CD14-positive monocyte (primary cell): ENCODE measurements at regions not wholly inside any gene's neighbourhood (a gene's known extent, or its start where the extent isn't known, plus 50 kb on each side); places are given as distances from the start of the nearest gene placed in this dataset.

Experiments
- DNase-seq, 3 donors: peaks; one replicate each; pipeline ENCODE4 v3.0.0-alpha.2; 2011 to 2022
- H2AFZ ChIP-seq: 2 replicates; pipeline ENCODE4 v1.6.0; 2012; ENCODE audit warnings: mild to moderate bottlenecking, low read depth, low read length, inconsistent platforms; ENCODE audit not compliant: insufficient read depth, poor library complexity, severe bottlenecking
- H3K27ac ChIP-seq, 2 donors: 1 replicate in 1 of 2; 2 replicates in 1 of 2; pipeline ENCODE4 v1.5.1; 2012 to 2013; ENCODE audit warnings: low read length in 2 of 2, control low read depth in 1 of 2, inconsistent platforms in 1 of 2, low read depth in 1 of 2, mild to moderate bottlenecking in 1 of 2
- H3K27me3 ChIP-seq, 2 donors: one replicate each; pipeline versions ENCODE4 v1.6.0 to v1.6.1; 2011 to 2013; ENCODE audit warnings: low read length in 2 of 2; ENCODE audit not compliant: control insufficient read depth in 2 of 2, insufficient read depth in 2 of 2
- H3K36me3 ChIP-seq, 2 donors: replicated peaks in 1 of 2; 1 replicate in 1 of 2; 2 replicates in 1 of 2; pipeline versions ENCODE4 v1.5.1 to v1.6.1; 2012 to 2013; ENCODE audit warnings: low read length in 2 of 2, control low read depth in 1 of 2, inconsistent platforms in 1 of 2, mild to moderate bottlenecking in 1 of 2; ENCODE audit not compliant: insufficient read depth in 2 of 2, control insufficient read depth in 1 of 2
- H3K4me1 ChIP-seq, 2 donors: 1 replicate in 1 of 2; 2 replicates in 1 of 2; pipeline versions ENCODE4 v1.5.1 to v1.6.1; 2012 to 2013; ENCODE audit warnings: low read length in 2 of 2, control low read depth in 1 of 2, inconsistent platforms in 1 of 2, mild to moderate bottlenecking in 1 of 2, moderate library complexity in 1 of 2; ENCODE audit not compliant: insufficient read depth in 2 of 2, control insufficient read depth in 1 of 2
- H3K4me2 ChIP-seq: replicated peaks from 2 replicates; pipeline ENCODE3; 2012; ENCODE audit warnings: low read length, moderate library complexity, mild to moderate bottlenecking; ENCODE audit not compliant: poor library complexity, severe bottlenecking; ENCODE audit errors: extremely low read depth
- H3K4me3 ChIP-seq, 3 experiments: fragments of 200-600 bp in 1 of 3; sonication (generic) in 1 of 3; replicated peaks in 1 of 3; 1 replicate in 2 of 3; 2 replicates in 1 of 3; pipeline ENCODE4 v1.5.1; 2011 to 2013; ENCODE audit warnings: low read length in 3 of 3, mild to moderate bottlenecking in 3 of 3, control low read depth in 2 of 3, low read depth in 2 of 3, inconsistent platforms in 1 of 3, moderate library complexity in 1 of 3
- H3K79me2 ChIP-seq: 2 replicates; pipeline ENCODE4 v1.6.0; 2012; ENCODE audit warnings: mild to moderate bottlenecking, control low read depth, inconsistent platforms, low read length, moderate library complexity; ENCODE audit not compliant: insufficient read depth
- H3K9ac ChIP-seq: 2 replicates; pipeline ENCODE4 v1.6.0; 2017; ENCODE audit warnings: low read length, mild to moderate bottlenecking; ENCODE audit not compliant: insufficient read depth, poor library complexity, severe bottlenecking
- H3K9me3 ChIP-seq, 2 donors: replicated peaks in 1 of 2; 1 replicate in 1 of 2; 2 replicates in 1 of 2; pipeline versions ENCODE4 v1.5.1 to v1.6.1; 2012 to 2013; ENCODE audit warnings: low read length in 2 of 2, control low read depth in 1 of 2; ENCODE audit not compliant: control insufficient read depth in 1 of 2, insufficient read depth in 1 of 2
- H4K20me1 ChIP-seq: 2 replicates; pipeline ENCODE4 v1.6.0; 2012; ENCODE audit warnings: mild to moderate bottlenecking, low read length, control low read depth, moderate library complexity; ENCODE audit not compliant: insufficient read depth
- H3K27ac Mint-ChIP-seq, 7 donors: one replicate each; pipeline ENCODE4 v1.8.0; 2020; ENCODE audit warnings: mild to moderate bottlenecking in 7 of 7, mixed read lengths in 7 of 7, moderate library complexity in 6 of 7, inconsistent platforms in 2 of 7
- H3K27me3 Mint-ChIP-seq, 3 donors: one replicate each; pipeline ENCODE4 v1.8.0; 2021 to 2022; ENCODE audit warnings: low read depth in 3 of 3, mild to moderate bottlenecking in 3 of 3, mixed read lengths in 3 of 3, moderate library complexity in 3 of 3, inconsistent platforms in 1 of 3
- H3K36me3 Mint-ChIP-seq, 2 donors: one replicate each; pipeline ENCODE4 v1.8.0; 2020; ENCODE audit warnings: mixed read lengths in 2 of 2, inconsistent platforms in 1 of 2, mild to moderate bottlenecking in 1 of 2
- H3K4me1 Mint-ChIP-seq: one replicate; pipeline ENCODE4 v1.8.0; 2020; ENCODE audit warnings: mild to moderate bottlenecking, mixed read lengths
- H3K4me3 Mint-ChIP-seq, 2 donors: one replicate each; pipeline ENCODE4 v1.8.0; 2020; ENCODE audit warnings: mild to moderate bottlenecking in 2 of 2, mixed read lengths in 2 of 2, moderate library complexity in 1 of 2
- H3K9me3 Mint-ChIP-seq, 7 donors: one replicate each; pipeline ENCODE4 v1.8.0; 2020 to 2022; ENCODE audit warnings: mixed read lengths in 7 of 7, mild to moderate bottlenecking in 6 of 7, moderate library complexity in 6 of 7, inconsistent platforms in 2 of 7
- WGBS: methylation state at CpG from one replicate; pipeline ENCODE4 v1.1.5; 2013; ENCODE audit warnings: missing lambda C conversion rate; ENCODE audit not compliant: insufficient coverage; 5-methylcytosine and 5-hydroxymethylcytosine counted together
- intact Hi-C, 2 donors: fragments of 100-400 bp; cut with micrococcal nuclease; formaldehyde crosslinking; loops; one replicate each; pipeline versions ENCODE4 v1.15.0 to v1.15.1; 2023
- TF ChIP-seq, protein P1 (sequence below): fragments of 200-600 bp; IDR thresholded peaks from one replicate; pipeline ENCODE4 v1.8.0; 2022; ENCODE audit warnings: antibody characterized with exemption, mild to moderate bottlenecking

- Histone ChIP-seq H3K27me3 (no peaks in the 10 kb centered on the region), H3K79me2 (no peaks in the 10 kb centered on the region), H3K4me3 (no peak overlapping the region), H3K4me1 (no peaks in the 10 kb centered on the region), H3K4me2 (no peak overlapping the region), H2AFZ (no peak overlapping the region), H3K36me3 (no peaks in the 10 kb centered on the region), H3K9me3 (no peaks in the 10 kb centered on the region), H3K9ac (no peak overlapping the region), H3K27ac (no peak overlapping the region), H4K20me1 (no peaks in the 10 kb centered on the region)
- 82% methylated on average over 5 of the region's 7 CpGs for WGBS
- no peaks in the 10 kb centered on the region for H3K36me3 Mint-ChIP-seq
- peaks cover 0 to 4% (median 0%) of the 10 kb centered on the region in 7 donors for H3K9me3 Mint-ChIP-seq
- H3K4me1 Mint-ChIP-seq = no peaks in the 10 kb centered on the region
- TF ChIP-seq, protein P1, sequence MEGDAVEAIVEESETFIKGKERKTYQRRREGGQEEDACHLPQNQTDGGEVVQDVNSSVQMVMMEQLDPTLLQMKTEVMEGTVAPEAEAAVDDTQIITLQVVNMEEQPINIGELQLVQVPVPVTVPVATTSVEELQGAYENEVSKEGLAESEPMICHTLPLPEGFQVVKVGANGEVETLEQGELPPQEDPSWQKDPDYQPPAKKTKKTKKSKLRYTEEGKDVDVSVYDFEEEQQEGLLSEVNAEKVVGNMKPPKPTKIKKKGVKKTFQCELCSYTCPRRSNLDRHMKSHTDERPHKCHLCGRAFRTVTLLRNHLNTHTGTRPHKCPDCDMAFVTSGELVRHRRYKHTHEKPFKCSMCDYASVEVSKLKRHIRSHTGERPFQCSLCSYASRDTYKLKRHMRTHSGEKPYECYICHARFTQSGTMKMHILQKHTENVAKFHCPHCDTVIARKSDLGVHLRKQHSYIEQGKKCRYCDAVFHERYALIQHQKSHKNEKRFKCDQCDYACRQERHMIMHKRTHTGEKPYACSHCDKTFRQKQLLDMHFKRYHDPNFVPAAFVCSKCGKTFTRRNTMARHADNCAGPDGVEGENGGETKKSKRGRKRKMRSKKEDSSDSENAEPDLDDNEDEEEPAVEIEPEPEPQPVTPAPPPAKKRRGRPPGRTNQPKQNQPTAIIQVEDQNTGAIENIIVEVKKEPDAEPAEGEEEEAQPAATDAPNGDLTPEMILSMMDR = no peak
- H3K4me3 Mint-ChIP-seq = no peak overlapping the region
- no peak overlapping the region for H3K27ac Mint-ChIP-seq
- peaks cover 2 to 5% (median 4%) of the 10 kb centered on the region in 3 donors for H3K27me3 Mint-ChIP-seq
- intact Hi-C loops = no loop called here
- no peak for DNase-seq
These were observed 1015.8 kb downstream of the BRD1 start for GRCh38 chr22:48811885-48812284.

DNA sequence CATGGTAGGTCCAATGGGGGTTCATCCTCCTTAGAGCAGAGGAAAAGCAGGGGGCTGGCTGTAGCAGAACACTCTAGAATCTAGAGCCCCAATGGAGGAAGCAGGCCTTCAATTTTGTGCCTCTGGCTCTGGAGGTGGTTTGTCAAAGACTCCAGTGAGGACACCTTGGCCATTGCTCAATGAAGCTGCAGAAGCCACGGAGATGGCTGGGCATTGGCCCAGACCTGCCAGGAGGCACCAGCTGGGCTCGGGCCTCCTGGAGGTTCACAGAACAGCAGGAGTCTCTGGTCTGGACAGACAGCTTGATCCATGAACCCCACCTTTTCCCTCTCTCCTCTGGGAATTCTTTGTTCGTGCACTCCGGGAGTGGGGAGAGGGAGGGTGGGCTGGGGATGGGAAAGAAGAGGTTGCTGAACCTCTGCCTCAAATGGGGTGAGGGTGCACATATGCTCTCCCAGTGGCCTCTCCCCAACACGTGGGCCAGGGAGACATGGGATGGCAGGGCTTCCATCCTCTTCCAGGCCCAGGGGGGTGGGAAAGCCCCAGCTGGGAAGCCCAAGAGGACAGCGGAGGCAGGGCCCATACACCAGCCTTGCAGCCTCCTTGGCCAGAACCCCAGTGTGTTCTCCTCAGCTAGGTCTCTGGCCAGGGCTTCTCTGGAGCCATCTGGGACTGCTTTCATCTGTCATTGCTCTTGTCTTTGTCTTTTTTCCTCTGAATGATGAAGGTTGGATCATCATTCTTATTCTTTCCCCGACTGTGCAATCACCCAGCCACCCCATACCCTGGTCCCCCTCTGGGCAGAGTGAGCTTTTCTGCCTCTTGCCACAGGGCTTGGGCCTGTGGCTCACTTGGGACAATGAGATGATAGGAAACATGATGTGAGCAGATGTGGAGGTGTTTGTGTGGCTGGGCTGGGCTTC is 1019.4 kb downstream of the BRD1 start:
- no peak for DNase-seq
- intact Hi-C loops = no loop called here
- Histone ChIP-seq H2AFZ (no peak overlapping the region), H3K27me3 (no peaks in the 10 kb centered on the region), H3K4me2 (no peak overlapping the region), H3K4me3 (no peak overlapping the region), H3K36me3 (no peaks in the 10 kb centered on the region), H3K9me3 (no peaks in the 10 kb centered on the region), H3K9ac (no peak overlapping the region), H3K27ac (no peak overlapping the region), H3K79me2 (no peaks in the 10 kb centered on the region), H4K20me1 (no peaks in the 10 kb centered on the region), H3K4me1 (no peaks in the 10 kb centered on the region)
- no peaks in the 10 kb centered on the region for H3K36me3 Mint-ChIP-seq
- H3K27ac Mint-ChIP-seq = no peak overlapping the region
- peaks cover 0 to 3% (median 0%) of the 10 kb centered on the region in 7 donors for H3K9me3 Mint-ChIP-seq
- no peak overlapping the region for H3K4me3 Mint-ChIP-seq
- H3K4me1 Mint-ChIP-seq = no peaks in the 10 kb centered on the region
- H3K27me3 Mint-ChIP-seq = peaks cover 1 to 10% (median 8%) of the 10 kb centered on the region in 3 donors
- 92% methylated on average over 3 of the region's 7 CpGs for WGBS
- TF ChIP-seq, protein P1 = no peak
